ENCODE measurements at regions not wholly inside any gene's neighbourhood (a gene's known extent, or its start where the extent isn't known, plus 50 kb on each side); places are given as distances from the start of the nearest gene placed in this dataset.

GRCh38 chr5:125011014-125011413, 264.6 kb upstream of the ZNF608 start:
- no peak for DNase-seq
- Histone ChIP-seq H3K4me3 (no peak overlapping the region), H3K4me1 (no peaks in the 10 kb centered on the region), H3K36me3 (no peaks in the 10 kb centered on the region), H3K27ac (no peak overlapping the region), H3K27me3 (peaks cover 0 to 3% of the 10 kb centered on the region in 2 donors), H3K9me3 (no peaks in the 10 kb centered on the region)
- TF ChIP-seq POLR2A (IDR thresholded peaks at IDR 0.05), result no peak
- TF ChIP-seq CTCF (IDR thresholded peaks at IDR 0.05), result no peak
- intact Hi-C loops (cut with DNase I; ENCODE audit: low total_unique reads), result no loop called here

- no peak for DNase-seq
- Histone ChIP-seq H3K36me3 (no peaks in the 10 kb centered on the region), H3K27ac (no peak overlapping the region), H3K27me3 (peaks cover 0 to 3% of the 10 kb centered on the region in 2 donors), H3K9me3 (no peaks in the 10 kb centered on the region), H3K4me3 (no peak overlapping the region), H3K4me1 (no peaks in the 10 kb centered on the region)
- TF ChIP-seq CTCF (IDR thresholded peaks at IDR 0.05) (no peak), POLR2A (IDR thresholded peaks at IDR 0.05) (no peak)
- intact Hi-C loops (cut with DNase I; ENCODE audit: low total_unique reads), result no loop called here
These were observed 265.0 kb upstream of the ZNF608 start for GRCh38 chr5:125011419-125011818.

GRCh38 chr5:125011947-125012346, 265.5 kb upstream of the ZNF608 start:
- no peak for DNase-seq
- TF ChIP-seq CTCF (IDR thresholded peaks at IDR 0.05), result no peak
- no peak for TF ChIP-seq POLR2A (IDR thresholded peaks at IDR 0.05)
- no peaks in the 10 kb centered on the region for H3K4me1 ChIP-seq
- intact Hi-C loops (cut with DNase I; ENCODE audit: low total_unique reads), result no loop called here
- H3K36me3 ChIP-seq, result no peaks in the 10 kb centered on the region
- H3K27ac ChIP-seq, result no peak overlapping the region
- H3K4me3 ChIP-seq, result no peak overlapping the region
- H3K9me3 ChIP-seq, result no peaks in the 10 kb centered on the region
- peaks cover 0 to 3% of the 10 kb centered on the region in 2 donors for H3K27me3 ChIP-seq

- no peak for DNase-seq
- TF ChIP-seq POLR2A (IDR thresholded peaks at IDR 0.05) (no peak), CTCF (IDR thresholded peaks at IDR 0.05) (no peak)
- Histone ChIP-seq H3K36me3 (no peaks in the 10 kb centered on the region), H3K27me3 (peaks cover 0 to 3% of the 10 kb centered on the region in 2 donors), H3K27ac (no peak overlapping the region), H3K4me1 (no peaks in the 10 kb centered on the region), H3K9me3 (no peaks in the 10 kb centered on the region), H3K4me3 (no peak overlapping the region)
- intact Hi-C loops (cut with DNase I; ENCODE audit: low total_unique reads), result no loop called here
These were observed 266.4 kb upstream of the ZNF608 start for GRCh38 chr5:125012727-125013451.

- no peak for TF ChIP-seq POLR2A (IDR thresholded peaks at IDR 0.05)
- TF ChIP-seq CTCF (IDR thresholded peaks at IDR 0.05), result no peak
- Histone ChIP-seq H3K27me3 (peaks cover 0 to 3% of the 10 kb centered on the region in 2 donors), H3K4me1 (no peaks in the 10 kb centered on the region), H3K9me3 (no peaks in the 10 kb centered on the region), H3K36me3 (no peaks in the 10 kb centered on the region), H3K27ac (no peak overlapping the region), H3K4me3 (no peak overlapping the region)
- DNase-seq, result no peak
- intact Hi-C loops (cut with DNase I; ENCODE audit: low total_unique reads), result no loop called here
These were observed 267.8 kb upstream of the ZNF608 start for GRCh38 chr5:125014202-125014601.
